Testis (tissue), 2 donors: ENCODE measurements at regions not wholly inside any gene's neighbourhood (a gene's known extent, or its start where the extent isn't known, plus 50 kb on each side); places are given as distances from the start of the nearest gene placed in this dataset.

Experiments used
- CTCF ChIP-seq, 3 experiments: fragments of 450-650 bp in 2 of 3; fragments of 200-600 bp in 1 of 3; sonication (generic) in 1 of 3; IDR thresholded peaks; one replicate each; pipeline ENCODE4 v1.5.1; 2016 to 2019; ENCODE audit warnings: antibody characterized with exemption in 3 of 3, mild to moderate bottlenecking in 2 of 3, moderate library complexity in 1 of 3
- POLR2A ChIP-seq: fragments of 450-650 bp; IDR thresholded peaks from one replicate; pipeline ENCODE4 v1.6.1; 2017; ENCODE audit warnings: antibody characterized with exemption, mild to moderate bottlenecking, moderate library complexity

- TF ChIP-seq CTCF (IDR thresholded peaks at IDR 0.05): no peak
- no peak for TF ChIP-seq POLR2A
Measured at GRCh38 chr17:13777003-13777402, 175.3 kb upstream of the HS3ST3A1 start.
